ENCODE measurements at regions not wholly inside any gene's neighbourhood (a gene's known extent, or its start where the extent isn't known, plus 50 kb on each side); places are given as distances from the start of the nearest gene placed in this dataset.

GRCh38 chr6:128763599-128764300 lies 119.2 kb upstream of the LAMA2 start:
- ChIA-PET SMC1A (ENCODE audit: uncharacterized antibody, unreplicated experiment) (no interaction called here), CTCF (no interaction called here), RAD21 (ENCODE audit: unreplicated experiment) (no interaction called here), POLR2A (no interaction called here)
- 29% methylated on average over 2 of the region's 2 CpGs for WGBS (ENCODE audit: insufficient coverage, insufficient replicate concordance, low lambda C conversion rate, missing lambda C conversion rate)
- no peak for TF ChIP-seq ZNF24 (IDR thresholded peaks at IDR 0.05)
- no peak for TF ChIP-seq HDGF (IDR thresholded peaks at IDR 0.05)
- TF ChIP-seq, protein P1, sequence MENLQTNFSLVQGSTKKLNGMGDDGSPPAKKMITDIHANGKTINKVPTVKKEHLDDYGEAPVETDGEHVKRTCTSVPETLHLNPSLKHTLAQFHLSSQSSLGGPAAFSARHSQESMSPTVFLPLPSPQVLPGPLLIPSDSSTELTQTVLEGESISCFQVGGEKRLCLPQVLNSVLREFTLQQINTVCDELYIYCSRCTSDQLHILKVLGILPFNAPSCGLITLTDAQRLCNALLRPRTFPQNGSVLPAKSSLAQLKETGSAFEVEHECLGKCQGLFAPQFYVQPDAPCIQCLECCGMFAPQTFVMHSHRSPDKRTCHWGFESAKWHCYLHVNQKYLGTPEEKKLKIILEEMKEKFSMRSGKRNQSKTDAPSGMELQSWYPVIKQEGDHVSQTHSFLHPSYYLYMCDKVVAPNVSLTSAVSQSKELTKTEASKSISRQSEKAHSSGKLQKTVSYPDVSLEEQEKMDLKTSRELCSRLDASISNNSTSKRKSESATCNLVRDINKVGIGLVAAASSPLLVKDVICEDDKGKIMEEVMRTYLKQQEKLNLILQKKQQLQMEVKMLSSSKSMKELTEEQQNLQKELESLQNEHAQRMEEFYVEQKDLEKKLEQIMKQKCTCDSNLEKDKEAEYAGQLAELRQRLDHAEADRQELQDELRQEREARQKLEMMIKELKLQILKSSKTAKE (IDR thresholded peaks at IDR 0.05; ENCODE audit: low read depth, poor library complexity, severe bottlenecking) = no peak
- no peak for TF ChIP-seq ZZZ3 (IDR thresholded peaks at IDR 0.05; ENCODE audit: control insufficient read depth, insufficient read length, low read depth)
- TF ChIP-seq CHD2 (IDR thresholded peaks at IDR 0.05; ENCODE audit: borderline replicate concordance, low read depth, low read length) = no peak
- TF ChIP-seq RCOR1 (conservative IDR thresholded peaks at IDR 0.05; ENCODE audit: low read depth, low read length) = no peak
- no peak for TF ChIP-seq MTA2 (IDR thresholded peaks at IDR 0.05; ENCODE audit: low read depth)
- no peak for TF ChIP-seq NR2F1 (conservative IDR thresholded peaks at IDR 0.05)
- TF ChIP-seq IRF3 (IDR thresholded peaks at IDR 0.05) = no peak
- TF ChIP-seq, protein P2, sequence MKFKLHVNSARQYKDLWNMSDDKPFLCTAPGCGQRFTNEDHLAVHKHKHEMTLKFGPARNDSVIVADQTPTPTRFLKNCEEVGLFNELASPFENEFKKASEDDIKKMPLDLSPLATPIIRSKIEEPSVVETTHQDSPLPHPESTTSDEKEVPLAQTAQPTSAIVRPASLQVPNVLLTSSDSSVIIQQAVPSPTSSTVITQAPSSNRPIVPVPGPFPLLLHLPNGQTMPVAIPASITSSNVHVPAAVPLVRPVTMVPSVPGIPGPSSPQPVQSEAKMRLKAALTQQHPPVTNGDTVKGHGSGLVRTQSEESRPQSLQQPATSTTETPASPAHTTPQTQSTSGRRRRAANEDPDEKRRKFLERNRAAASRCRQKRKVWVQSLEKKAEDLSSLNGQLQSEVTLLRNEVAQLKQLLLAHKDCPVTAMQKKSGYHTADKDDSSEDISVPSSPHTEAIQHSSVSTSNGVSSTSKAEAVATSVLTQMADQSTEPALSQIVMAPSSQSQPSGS (IDR thresholded peaks at IDR 0.05; ENCODE audit: low read length) = no peak
- no peak for TF ChIP-seq MYC (IDR thresholded peaks at IDR 0.05; ENCODE audit: insufficient read depth, insufficient read length, insufficient replicate concordance, low read length, severe bottlenecking)
- TF ChIP-seq SMAD1 (IDR thresholded peaks at IDR 0.05; ENCODE audit: low read depth, partially characterized antibody) = no peak
- no peak for TF ChIP-seq ZNF207 (IDR thresholded peaks at IDR 0.05; ENCODE audit: borderline replicate concordance)
- TF ChIP-seq LARP7 (IDR thresholded peaks at IDR 0.05) = no peak
- no peak for ATAC-seq
- no TSS peak for BruUV-seq (replicated peaks)
- no peaks in the 10 kb centered on the region for H3K4me1 ChIP-seq (ENCODE audit: control insufficient read depth, insufficient read depth, low read length)
- no peak for DNase-seq (ENCODE audit: low read depth, low spot score)
- H4K20me1 ChIP-seq (ENCODE audit: control insufficient read depth, insufficient read depth) = no peaks in the 10 kb centered on the region
- no peaks in the 10 kb centered on the region for H3K36me3 ChIP-seq (ENCODE audit: control insufficient read depth in 2 of 2, insufficient read depth in 2 of 2, low read length in 1 of 2)
- intact Hi-C loops (cut with micrococcal nuclease; ENCODE audit: unreplicated experiment) (no loop called here), in situ Hi-C loops (cut with MboI) (no loop called here)
- no peak overlapping the region for H3K4me2 ChIP-seq (ENCODE audit: control insufficient read depth, insufficient read depth)
- no peaks in the 10 kb centered on the region for H3K27me3 ChIP-seq (replicated peaks in 1 of 2; ENCODE audit: control insufficient read depth in 2 of 2, insufficient read depth in 2 of 2, low read length in 1 of 2)
- no peaks in the 10 kb centered on the region for H3K79me2 ChIP-seq (ENCODE audit: control insufficient read depth, insufficient read depth, low read length)
- H3K9me3 ChIP-seq (replicated peaks; ENCODE audit: control insufficient read depth, insufficient read depth, low read length) = no peaks in the 10 kb centered on the region; the same call in 2 of the 3 replicates
- H3K4me3 ChIP-seq = no peak overlapping the region
- no peak overlapping the region for H3K9ac ChIP-seq (ENCODE audit: control insufficient read depth, insufficient read depth, low read length)
- H3K27ac ChIP-seq (ENCODE audit: control insufficient read depth, insufficient read depth) = no peak overlapping the region
- no peak for FAIRE-seq
- H2AFZ ChIP-seq (ENCODE audit: control insufficient read depth, low read depth, low read length) = no peak overlapping the region

Measured in GM12878 (cell line).